ENCODE measurements at regions not wholly inside any gene's neighbourhood (a gene's known extent, or its start where the extent isn't known, plus 50 kb on each side); places are given as distances from the start of the nearest gene placed in this dataset.
"Not testable (repeated sequence)": the region's sequence is repeated elsewhere in the genome, so short reads cannot be mapped to it uniquely, and the experiment has no call there.

DNA sequence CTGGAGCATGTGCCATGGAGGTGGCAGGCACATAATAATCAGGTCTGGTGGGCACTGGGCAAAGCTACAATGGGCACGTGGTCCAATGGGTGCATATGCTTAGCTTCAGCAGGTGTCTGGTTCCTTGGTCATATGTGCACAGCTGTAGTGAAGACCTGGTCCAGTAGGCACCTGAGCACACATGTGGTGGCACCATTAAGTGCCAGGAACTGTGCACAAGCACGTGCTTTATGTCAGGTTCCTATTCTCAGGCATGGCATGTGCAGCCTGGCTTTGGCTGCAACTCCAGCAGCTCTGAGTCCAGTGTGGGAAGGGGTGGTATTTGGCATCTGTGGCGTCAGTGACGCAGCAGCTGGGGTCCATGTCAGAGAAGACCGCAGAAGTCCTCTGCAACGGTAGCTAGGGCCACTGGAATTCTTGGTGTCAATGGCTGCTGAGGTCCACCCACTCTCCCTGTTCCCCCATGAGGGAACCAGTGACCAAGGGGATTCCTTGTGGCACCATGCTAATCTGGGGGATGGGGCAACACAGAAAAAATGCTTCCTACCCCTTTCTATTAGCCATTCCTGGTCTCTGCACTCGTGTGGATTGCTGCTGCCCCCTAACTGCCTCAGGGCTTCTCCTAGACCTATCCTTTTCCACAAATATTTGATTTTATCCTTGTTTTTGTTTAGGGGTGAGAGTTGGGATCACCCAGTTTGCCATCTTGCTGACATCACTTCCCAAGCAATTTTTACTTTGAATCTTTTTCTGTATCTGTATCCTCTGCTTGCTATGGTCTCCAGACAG, 262.9 kb upstream of the MAP2 start:
- H3K27ac ChIP-seq (ENCODE audit: low read depth, low read length, poor library complexity, severe bottlenecking), result no peak overlapping the region
- no peak for TF ChIP-seq EZH2 (IDR thresholded peaks at IDR 0.05; ENCODE audit: borderline replicate concordance, low read depth, low read length, poor library complexity, severe bottlenecking)
- TF ChIP-seq, protein P1, sequence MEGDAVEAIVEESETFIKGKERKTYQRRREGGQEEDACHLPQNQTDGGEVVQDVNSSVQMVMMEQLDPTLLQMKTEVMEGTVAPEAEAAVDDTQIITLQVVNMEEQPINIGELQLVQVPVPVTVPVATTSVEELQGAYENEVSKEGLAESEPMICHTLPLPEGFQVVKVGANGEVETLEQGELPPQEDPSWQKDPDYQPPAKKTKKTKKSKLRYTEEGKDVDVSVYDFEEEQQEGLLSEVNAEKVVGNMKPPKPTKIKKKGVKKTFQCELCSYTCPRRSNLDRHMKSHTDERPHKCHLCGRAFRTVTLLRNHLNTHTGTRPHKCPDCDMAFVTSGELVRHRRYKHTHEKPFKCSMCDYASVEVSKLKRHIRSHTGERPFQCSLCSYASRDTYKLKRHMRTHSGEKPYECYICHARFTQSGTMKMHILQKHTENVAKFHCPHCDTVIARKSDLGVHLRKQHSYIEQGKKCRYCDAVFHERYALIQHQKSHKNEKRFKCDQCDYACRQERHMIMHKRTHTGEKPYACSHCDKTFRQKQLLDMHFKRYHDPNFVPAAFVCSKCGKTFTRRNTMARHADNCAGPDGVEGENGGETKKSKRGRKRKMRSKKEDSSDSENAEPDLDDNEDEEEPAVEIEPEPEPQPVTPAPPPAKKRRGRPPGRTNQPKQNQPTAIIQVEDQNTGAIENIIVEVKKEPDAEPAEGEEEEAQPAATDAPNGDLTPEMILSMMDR (conservative IDR thresholded peaks at IDR 0.05; ENCODE audit: low read depth, low read length), result no peak
- H3K36me3 ChIP-seq (ENCODE audit: insufficient read depth, low read length, poor library complexity, severe bottlenecking), result no peaks in the 10 kb centered on the region
- peaks cover 17% of the 10 kb centered on the region for H3K27me3 ChIP-seq (replicated peaks; ENCODE audit: insufficient read depth, low read depth, low read length, poor library complexity)
- CTCF ChIA-PET, result no interaction called here
- no peaks in the 10 kb centered on the region for H3K9me3 ChIP-seq (ENCODE audit: low read depth, low read length, poor library complexity, severe bottlenecking)
- no peaks in the 10 kb centered on the region for H3K4me1 ChIP-seq (ENCODE audit: insufficient read depth, low read length, poor library complexity, severe bottlenecking)
- no peak overlapping the region for H3K4me3 ChIP-seq (ENCODE audit: low read depth, low read length, poor library complexity, severe bottlenecking)
- intact Hi-C loops (cut with micrococcal nuclease; ENCODE audit: unreplicated experiment), result no loop called here
- no peak for DNase-seq (ENCODE audit: low spot score)
- POLR2A ChIA-PET (ENCODE audit: low non-redundant PET), result no interaction called here
- BruUV-seq (replicated peaks), result no TSS peak

DNA sequence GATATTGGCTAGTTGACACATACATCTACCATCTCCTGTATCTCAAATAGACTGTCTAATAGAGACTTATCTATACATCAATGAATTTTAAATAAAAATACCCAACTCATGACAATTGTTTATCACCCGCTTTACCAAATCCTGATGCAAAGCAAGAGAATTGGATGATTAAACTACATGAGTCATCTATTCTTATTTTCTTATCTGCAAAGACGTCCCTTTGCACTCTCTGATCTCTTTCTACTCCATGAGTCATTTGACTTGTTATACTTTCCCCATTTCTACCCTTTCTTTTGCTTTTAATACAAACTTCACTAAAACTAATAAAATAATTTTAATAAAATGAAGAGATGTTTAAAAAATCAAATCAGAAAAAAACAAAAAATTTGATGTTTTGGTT, 261.7 kb upstream of the MAP2 start:
- intact Hi-C loops (cut with micrococcal nuclease; ENCODE audit: unreplicated experiment), result no loop called here
- H3K27me3 ChIP-seq (replicated peaks; ENCODE audit: insufficient read depth, low read depth, low read length, poor library complexity), result peaks cover 17% of the 10 kb centered on the region
- no peaks in the 10 kb centered on the region for H3K4me1 ChIP-seq (ENCODE audit: insufficient read depth, low read length, poor library complexity, severe bottlenecking)
- H3K4me3 ChIP-seq (ENCODE audit: low read depth, low read length, poor library complexity, severe bottlenecking), result no peak overlapping the region
- DNase-seq (ENCODE audit: low spot score), result no peak
- CTCF ChIA-PET, result no interaction called here
- H3K9me3 ChIP-seq (ENCODE audit: low read depth, low read length, poor library complexity, severe bottlenecking), result no peaks in the 10 kb centered on the region
- H3K27ac ChIP-seq (ENCODE audit: low read depth, low read length, poor library complexity, severe bottlenecking), result no peak overlapping the region
- TF ChIP-seq EZH2 (IDR thresholded peaks at IDR 0.05; ENCODE audit: borderline replicate concordance, low read depth, low read length, poor library complexity, severe bottlenecking), result no peak
- TF ChIP-seq, protein P1 (conservative IDR thresholded peaks at IDR 0.05; ENCODE audit: low read depth, low read length), result no peak
- POLR2A ChIA-PET (ENCODE audit: low non-redundant PET), result no interaction called here
- BruUV-seq (replicated peaks), result no TSS peak
- no peaks in the 10 kb centered on the region for H3K36me3 ChIP-seq (ENCODE audit: insufficient read depth, low read length, poor library complexity, severe bottlenecking)

DNA sequence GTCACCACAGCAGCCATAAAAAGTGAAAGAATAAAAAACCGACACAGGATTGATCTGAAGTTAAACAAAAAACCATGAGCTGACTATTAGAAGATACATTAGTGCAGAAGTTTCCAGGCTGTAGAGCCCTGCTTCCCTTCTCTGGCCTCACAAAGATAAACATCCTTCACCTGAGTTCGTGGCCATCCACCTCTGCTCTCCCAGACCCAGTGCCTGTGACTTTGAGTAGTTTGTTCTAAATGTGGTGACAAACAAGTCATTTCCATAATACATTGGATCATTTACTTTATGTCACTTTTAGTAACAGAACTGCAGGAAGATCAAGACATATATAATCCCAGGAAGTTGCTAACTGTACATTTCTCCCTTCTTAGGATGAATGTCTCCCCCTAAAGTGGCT, 241.9 kb upstream of the MAP2 start:
- ChIA-PET CTCF (no interaction called here), POLR2A (ENCODE audit: low non-redundant PET) (no interaction called here)
- DNase-seq (ENCODE audit: low spot score), result no peak
- BruUV-seq (replicated peaks), result no TSS peak
- no peaks in the 10 kb centered on the region for H3K4me1 ChIP-seq (ENCODE audit: insufficient read depth, low read length, poor library complexity, severe bottlenecking)
- no peak overlapping the region for H3K4me3 ChIP-seq (ENCODE audit: low read depth, low read length, poor library complexity, severe bottlenecking)
- no peak overlapping the region for H3K27ac ChIP-seq (ENCODE audit: low read depth, low read length, poor library complexity, severe bottlenecking)
- intact Hi-C loops (cut with micrococcal nuclease; ENCODE audit: unreplicated experiment), result no loop called here
- no peaks in the 10 kb centered on the region for H3K36me3 ChIP-seq (ENCODE audit: insufficient read depth, low read length, poor library complexity, severe bottlenecking)
- TF ChIP-seq, protein P1 (conservative IDR thresholded peaks at IDR 0.05; ENCODE audit: low read depth, low read length), result no peak
- no peak for TF ChIP-seq EZH2 (IDR thresholded peaks at IDR 0.05; ENCODE audit: borderline replicate concordance, low read depth, low read length, poor library complexity, severe bottlenecking)
- no peaks in the 10 kb centered on the region for H3K9me3 ChIP-seq (ENCODE audit: low read depth, low read length, poor library complexity, severe bottlenecking)
- H3K27me3 ChIP-seq (replicated peaks; ENCODE audit: insufficient read depth, low read depth, low read length, poor library complexity), result peaks cover 5% of the 10 kb centered on the region

DNA sequence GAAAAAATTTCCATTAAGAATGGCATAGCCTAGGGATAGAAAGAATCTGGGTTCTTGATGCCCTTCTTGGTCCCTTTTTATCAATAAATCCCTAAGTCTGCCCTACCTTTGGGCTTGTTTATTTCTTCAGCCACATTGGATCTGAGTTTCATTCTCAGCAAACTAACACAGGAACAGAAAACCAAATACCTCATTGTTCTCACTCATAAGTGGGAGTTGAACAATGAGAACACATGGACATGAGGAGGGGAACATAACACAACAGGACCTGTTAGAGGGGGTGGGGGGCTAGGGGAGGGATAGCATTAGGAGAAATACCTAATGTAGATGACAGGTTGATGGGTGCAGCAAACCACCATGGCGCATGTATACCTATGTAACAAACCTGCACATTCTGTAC, 237.0 kb upstream of the MAP2 start:
- POLR2A ChIA-PET (ENCODE audit: low non-redundant PET); intact Hi-C loops (cut with micrococcal nuclease; ENCODE audit: unreplicated experiment); H3K27ac ChIP-seq (ENCODE audit: low read depth, low read length, poor library complexity, severe bottlenecking); H3K36me3 ChIP-seq (ENCODE audit: insufficient read depth, low read length, poor library complexity, severe bottlenecking); H3K4me1 ChIP-seq (ENCODE audit: insufficient read depth, low read length, poor library complexity, severe bottlenecking); H3K9me3 ChIP-seq (ENCODE audit: low read depth, low read length, poor library complexity, severe bottlenecking); H3K27me3 ChIP-seq (replicated peaks; ENCODE audit: insufficient read depth, low read depth, low read length, poor library complexity); CTCF ChIA-PET; BruUV-seq (replicated peaks); H3K4me3 ChIP-seq (ENCODE audit: low read depth, low read length, poor library complexity, severe bottlenecking): not testable (repeated sequence)
- peak; percentile 72 for DNase-seq (ENCODE audit: low spot score)

Measured in A673 (cell line).